T-helper 1 cell treated with Interleukin-12 subunit alpha and Interleukin-12 subunit beta and Interleukin-4 antibody, amounts not matched to agents 30 ng/mL and 1 ng/mL, for 36 hours (primary cell): ENCODE measurements at regions not wholly inside any gene's neighbourhood (a gene's known extent, or its start where the extent isn't known, plus 50 kb on each side); places are given as distances from the start of the nearest gene placed in this dataset.

Experiments
- intact Hi-C: fragments of 100-400 bp; cut with micrococcal nuclease; formaldehyde crosslinking; loops from one replicate; pipeline ENCODE4 v1.15.1; 2024

GRCh38 chr17:77376795-77377709 lies 236.3 kb downstream of the SEC14L1 start:
- intact Hi-C loops = loop anchor here (1.0 kb wide), 3 partner anchors 12 to 118 kb away; no protein-coding TSS in a partner anchor

GRCh38 chr17:77377710-77378235 lies 237.0 kb downstream of the SEC14L1 start:
- intact Hi-C loops = no loop called here

- intact Hi-C loops = no loop called here
Observed at GRCh38 chr17:77378318-77379064, 237.7 kb downstream of the SEC14L1 start.

GRCh38 chr17:77379065-77379428 lies 238.3 kb downstream of the SEC14L1 start:
- intact Hi-C loops = no loop called here

GRCh38 chr17:77379832-77380231 lies 239.1 kb downstream of the SEC14L1 start:
- intact Hi-C loops = no loop called here

GRCh38 chr17:77380395-77381184 lies 239.8 kb downstream of the SEC14L1 start:
- intact Hi-C loops = no loop called here

- intact Hi-C loops = no loop called here
Observed at GRCh38 chr17:77381185-77381700, 240.5 kb downstream of the SEC14L1 start.

GRCh38 chr17:77381731-77382130 lies 241.0 kb downstream of the SEC14L1 start:
- intact Hi-C loops = loop anchor here (1.0 kb wide), 1 partner anchor 7 kb away; no protein-coding TSS in a partner anchor

- intact Hi-C loops = loop anchor here (1.0 kb wide), 1 partner anchor 8 kb away; no protein-coding TSS in a partner anchor
Observed at GRCh38 chr17:77382356-77382911, 241.7 kb downstream of the SEC14L1 start.

- intact Hi-C loops = loop anchor here (1.0 kb wide), 1 partner anchor 9 kb away; no protein-coding TSS in a partner anchor
Observed at GRCh38 chr17:77382966-77383612, 242.3 kb downstream of the SEC14L1 start.

GRCh38 chr17:77383613-77384608 lies 243.1 kb downstream of the SEC14L1 start:
- intact Hi-C loops = no loop called here

- intact Hi-C loops = no loop called here
Observed at GRCh38 chr17:77385750-77386501, 245.2 kb downstream of the SEC14L1 start.

GRCh38 chr17:77386502-77387192 lies 245.9 kb downstream of the SEC14L1 start:
- intact Hi-C loops = no loop called here

- intact Hi-C loops = no loop called here
Observed at GRCh38 chr17:77387891-77388290, 247.1 kb downstream of the SEC14L1 start.

- intact Hi-C loops = loop anchor here (1.0 kb wide), 1 partner anchor 12 kb away; no protein-coding TSS in a partner anchor
Observed at GRCh38 chr17:77388384-77389306, 247.9 kb downstream of the SEC14L1 start.

- intact Hi-C loops = loop anchor here (1.0 kb wide), 1 partner anchor 60 kb away; no protein-coding TSS in a partner anchor
Observed at GRCh38 chr17:77390870-77391269, 250.1 kb downstream of the SEC14L1 start.
